Caco-2 (cell line): ENCODE measurements at regions not wholly inside any gene's neighbourhood (a gene's known extent, or its start where the extent isn't known, plus 50 kb on each side); places are given as distances from the start of the nearest gene placed in this dataset.

ENCODE experiments used
- BruUV-seq: library from RNA; stranded (reverse); fragments of 400-500 nt; replicated peaks from 2 replicates; lab custom pipeline; 2021; lab: Mats Ljungman, UMichigan
- CTCF ChIA-PET: fragments of 300-600 bp; sonication (Branson Sonifier 250); formaldehyde crosslinking; loops from one replicate; lab custom pipeline; 2022; ENCODE audit warnings: antibody characterized with exemption; lab: Charles Lee
- POLR2A ChIA-PET: fragments of 300-600 bp; sonication (Branson Sonifier 250); formaldehyde crosslinking; loops from one replicate; lab custom pipeline; 2022; ENCODE audit warnings: antibody characterized with exemption; lab: Charles Lee
- DNase-seq, 2 experiments: peaks; one replicate each; pipeline versions ENCODE4 v3.0.0 to v3.0.0-alpha.2; 2020 to 2022
- H3K27me3 ChIP-seq: replicated peaks from 2 replicates; pipeline ENCODE4 v1.6.0; 2011; ENCODE audit warnings: low read length; ENCODE audit not compliant: control insufficient read depth, insufficient read depth
- H3K36me3 ChIP-seq: 2 replicates; pipeline ENCODE4 v1.5.1; 2011; ENCODE audit warnings: low read length; ENCODE audit not compliant: control insufficient read depth, insufficient read depth
- H3K4me1 ChIP-seq: fragments of 250-450 bp; sonication (Bioruptor Pico); 2 replicates; pipeline ENCODE4 v1.5.1; 2020; ENCODE audit warnings: mild to moderate bottlenecking
- H3K4me3 ChIP-seq: 2 replicates; pipeline ENCODE4 v1.5.1; 2011; ENCODE audit warnings: low read depth, mild to moderate bottlenecking, control low read depth, low read length
- H3K9me3 ChIP-seq: fragments of 250-450 bp; sonication (Bioruptor Pico); 2 replicates; pipeline ENCODE4 v1.5.1; 2020; ENCODE audit warnings: mild to moderate bottlenecking, moderate library complexity
- H3K27ac Mint-ChIP-seq: one replicate; pipeline ENCODE4 v1.8.0; 2022; ENCODE audit warnings: mixed read lengths; ENCODE audit not compliant: unreplicated experiment
- H3K27me3 Mint-ChIP-seq: one replicate; pipeline ENCODE4 v1.8.0; 2022; ENCODE audit warnings: mixed read lengths; ENCODE audit not compliant: insufficient read depth, unreplicated experiment
- H3K36me3 Mint-ChIP-seq: one replicate; pipeline ENCODE4 v1.8.0; 2022; ENCODE audit warnings: mild to moderate bottlenecking, mixed read lengths; ENCODE audit not compliant: insufficient read depth, unreplicated experiment
- H3K4me1 Mint-ChIP-seq: one replicate; pipeline ENCODE4 v1.8.0; 2022; ENCODE audit warnings: low read depth, mixed read lengths; ENCODE audit not compliant: unreplicated experiment
- H3K4me3 Mint-ChIP-seq: one replicate; pipeline ENCODE4 v1.8.0; 2022; ENCODE audit warnings: mild to moderate bottlenecking, moderate library complexity, mixed read lengths; ENCODE audit not compliant: unreplicated experiment
- H3K9me3 Mint-ChIP-seq: one replicate; pipeline ENCODE4 v1.8.0; 2022; ENCODE audit warnings: mixed read lengths; ENCODE audit not compliant: unreplicated experiment
- CTCF ChIP-seq, 2 experiments: fragments of 200-600 bp in 1 of 2; IDR thresholded peaks; 1 replicate in 1 of 2; 2 replicates in 1 of 2; pipeline versions ENCODE4 v1.5.1 to v1.8.0; 2011 to 2022; ENCODE audit warnings: antibody characterized with exemption in 1 of 2, control low read depth in 1 of 2, inconsistent platforms in 1 of 2, low read depth in 1 of 2, low read length in 1 of 2, mild to moderate bottlenecking in 1 of 2, moderate library complexity in 1 of 2; ENCODE audit not compliant: insufficient read depth in 1 of 2, severe bottlenecking in 1 of 2, unreplicated experiment in 1 of 2
- intact Hi-C: fragments of 100-400 bp; cut with micrococcal nuclease; formaldehyde crosslinking; loops from one replicate; pipeline ENCODE4 v1.10.0; 2022; ENCODE audit not compliant: unreplicated experiment

GRCh38 chr2:146527166-146527565 lies 1317.7 kb upstream of the ACVR2A start:
- Histone ChIP-seq H3K4me3 (no peak overlapping the region), H3K27me3 (no peaks in the 10 kb centered on the region), H3K4me1 (no peaks in the 10 kb centered on the region), H3K36me3 (no peaks in the 10 kb centered on the region), H3K9me3 (0 out of 2 replicates have a peak, but pooled peaks cover 4% of the 10 kb centered on the region)
- CTCF ChIA-PET, result no interaction called here
- no peaks in the 10 kb centered on the region for H3K27me3 Mint-ChIP-seq
- DNase-seq, result no peak
- H3K9me3 Mint-ChIP-seq, result no peaks in the 10 kb centered on the region
- H3K36me3 Mint-ChIP-seq, result no peaks in the 10 kb centered on the region
- intact Hi-C loops, result loop anchor here (5.0 to 10.0 kb wide), 2 partner anchors 135 to 382 kb away; no protein-coding TSS in a partner anchor
- TF ChIP-seq CTCF (IDR thresholded peaks at IDR 0.05; ENCODE audit: insufficient read depth in 1 of 2, low read depth in 1 of 2, low read length in 1 of 2, severe bottlenecking in 1 of 2, unreplicated experiment in 1 of 2), result no peak
- no peak overlapping the region for H3K4me3 Mint-ChIP-seq
- POLR2A ChIA-PET, result no interaction called here
- no peak overlapping the region for H3K27ac Mint-ChIP-seq
- no TSS peak for BruUV-seq
- H3K4me1 Mint-ChIP-seq, result no peaks in the 10 kb centered on the region

GRCh38 chr2:146523196-146523595 lies 1321.6 kb upstream of the ACVR2A start:
- H3K4me1 Mint-ChIP-seq, result no peaks in the 10 kb centered on the region
- DNase-seq, result no peak
- TF ChIP-seq CTCF (IDR thresholded peaks at IDR 0.05; ENCODE audit: insufficient read depth in 1 of 2, low read depth in 1 of 2, low read length in 1 of 2, severe bottlenecking in 1 of 2, unreplicated experiment in 1 of 2), result peak in 1 of 2 experiments; percentile 56
- H3K9me3 Mint-ChIP-seq, result no peaks in the 10 kb centered on the region
- no peaks in the 10 kb centered on the region for H3K36me3 Mint-ChIP-seq
- 0 out of 2 replicates have a peak, but pooled peaks cover 4% of the 10 kb centered on the region for H3K9me3 ChIP-seq
- no peaks in the 10 kb centered on the region for H3K36me3 ChIP-seq
- H3K4me3 Mint-ChIP-seq, result no peak overlapping the region
- POLR2A ChIA-PET, result no interaction called here
- H3K27me3 ChIP-seq, result no peaks in the 10 kb centered on the region
- no TSS peak for BruUV-seq
- no peaks in the 10 kb centered on the region for H3K27me3 Mint-ChIP-seq
- CTCF ChIA-PET, result no interaction called here
- no peaks in the 10 kb centered on the region for H3K4me1 ChIP-seq
- intact Hi-C loops, result loop anchor here (10.0 kb wide), 1 partner anchor 378 kb away; no protein-coding TSS in a partner anchor
- H3K27ac Mint-ChIP-seq, result no peak overlapping the region
- H3K4me3 ChIP-seq, result no peak overlapping the region

GRCh38 chr2:146506851-146507250 lies 1338.0 kb upstream of the ACVR2A start:
- intact Hi-C loops, result loop anchor here (10.0 kb wide), 1 partner anchor 182 kb away; no protein-coding TSS in a partner anchor
- no peaks in the 10 kb centered on the region for H3K4me1 ChIP-seq
- no TSS peak for BruUV-seq

More at GRCh38 chr2:146506851-146507250, 1338.0 kb upstream of the ACVR2A start:
- ChIA-PET CTCF (no interaction called here), POLR2A (no interaction called here)
- H3K27me3 Mint-ChIP-seq, result no peaks in the 10 kb centered on the region
- no peak for DNase-seq
- no peak overlapping the region for H3K4me3 Mint-ChIP-seq
- H3K27ac Mint-ChIP-seq, result no peak overlapping the region
- peaks cover 6% of the 10 kb centered on the region for H3K4me1 Mint-ChIP-seq
- H3K9me3 ChIP-seq, result no peaks in the 10 kb centered on the region
- H3K9me3 Mint-ChIP-seq, result peaks cover 11% of the 10 kb centered on the region
- H3K4me3 ChIP-seq, result no peak overlapping the region
- H3K36me3 ChIP-seq, result no peaks in the 10 kb centered on the region
- no peaks in the 10 kb centered on the region for H3K27me3 ChIP-seq
- TF ChIP-seq CTCF (IDR thresholded peaks at IDR 0.05; ENCODE audit: insufficient read depth in 1 of 2, low read depth in 1 of 2, low read length in 1 of 2, severe bottlenecking in 1 of 2, unreplicated experiment in 1 of 2), result no peak
- no peaks in the 10 kb centered on the region for H3K36me3 Mint-ChIP-seq
